ENCODE measurements at regions not wholly inside any gene's neighbourhood (a gene's known extent, or its start where the extent isn't known, plus 50 kb on each side); places are given as distances from the start of the nearest gene placed in this dataset.

GRCh38 chr14:79961197-79961596 is 250.1 kb downstream of the DIO2 start:
- no peak for DNase-seq (ENCODE audit: low read depth)

- DNase-seq (ENCODE audit: low read depth), result no peak
These were observed 251.0 kb downstream of the DIO2 start for GRCh38 chr14:79960288-79960687.

GRCh38 chr14:79951572-79951971 is 259.7 kb downstream of the DIO2 start:
- DNase-seq (ENCODE audit: low read depth), result no peak

GRCh38 chr14:79949906-79950305 is 261.4 kb downstream of the DIO2 start:
- DNase-seq (ENCODE audit: low read depth), result no peak

GRCh38 chr14:79947440-79948054 is 263.8 kb downstream of the DIO2 start:
- no peak for DNase-seq (ENCODE audit: low read depth)

GRCh38 chr14:79939235-79939634 is 272.1 kb downstream of the DIO2 start:
- DNase-seq (ENCODE audit: low read depth), result no peak

GRCh38 chr14:79938185-79938584 is 273.1 kb downstream of the DIO2 start:
- no peak for DNase-seq (ENCODE audit: low read depth)

GRCh38 chr14:79937433-79937832 is 273.9 kb downstream of the DIO2 start:
- no peak for DNase-seq (ENCODE audit: low read depth)

- no peak for DNase-seq (ENCODE audit: low read depth)
These were observed 286.8 kb downstream of the DIO2 start for GRCh38 chr14:79924551-79924950.

GRCh38 chr14:79920180-79920692 is 291.1 kb downstream of the DIO2 start:
- DNase-seq (ENCODE audit: low read depth), result no peak

Data from HS-27A (cell line).